Right atrium auricular region (tissue), 2 donors: ENCODE measurements at regions not wholly inside any gene's neighbourhood (a gene's known extent, or its start where the extent isn't known, plus 50 kb on each side); places are given as distances from the start of the nearest gene placed in this dataset.

Experiments used
- DNase-seq: peaks from one replicate; pipeline ENCODE4 v3.0.0-alpha.2; 2019; ENCODE audit warnings: low spot score
- H3K27ac ChIP-seq, 2 donors: fragments of 200-600 bp; sonication (generic); 1 replicate in 1 of 2; 2 replicates in 1 of 2; pipeline ENCODE4 v1.5.1; 2016 to 2019
- H3K27me3 ChIP-seq, 2 donors: fragments of 200-600 bp; sonication (generic); one replicate each; pipeline versions ENCODE4 v1.5.1 to v1.6.0; 2017 to 2019
- H3K36me3 ChIP-seq: fragments of 200-600 bp; sonication (generic); one replicate; pipeline ENCODE4 v1.5.1; 2016
- H3K4me1 ChIP-seq, 2 donors: fragments of 200-600 bp; sonication (generic); one replicate each; pipeline versions ENCODE4 v1.5.1 to v1.6.0; 2017 to 2019
- H3K4me3 ChIP-seq, 2 donors: fragments of 200-600 bp; sonication (generic); 1 replicate in 1 of 2; 2 replicates in 1 of 2; pipeline ENCODE4 v1.5.1; 2017 to 2019; ENCODE audit warnings: mild to moderate bottlenecking in 1 of 2, moderate library complexity in 1 of 2
- H3K9me3 ChIP-seq, 2 donors: fragments of 200-600 bp; sonication (generic); one replicate each; pipeline ENCODE4 v1.5.1; 2019
- TF ChIP-seq, protein P1 (sequence below), 2 donors: fragments of 200-600 bp; sonication (generic); IDR thresholded peaks; one replicate each; pipeline ENCODE4 v1.5.1; 2019; ENCODE audit warnings: antibody characterized with exemption in 2 of 2

DNA sequence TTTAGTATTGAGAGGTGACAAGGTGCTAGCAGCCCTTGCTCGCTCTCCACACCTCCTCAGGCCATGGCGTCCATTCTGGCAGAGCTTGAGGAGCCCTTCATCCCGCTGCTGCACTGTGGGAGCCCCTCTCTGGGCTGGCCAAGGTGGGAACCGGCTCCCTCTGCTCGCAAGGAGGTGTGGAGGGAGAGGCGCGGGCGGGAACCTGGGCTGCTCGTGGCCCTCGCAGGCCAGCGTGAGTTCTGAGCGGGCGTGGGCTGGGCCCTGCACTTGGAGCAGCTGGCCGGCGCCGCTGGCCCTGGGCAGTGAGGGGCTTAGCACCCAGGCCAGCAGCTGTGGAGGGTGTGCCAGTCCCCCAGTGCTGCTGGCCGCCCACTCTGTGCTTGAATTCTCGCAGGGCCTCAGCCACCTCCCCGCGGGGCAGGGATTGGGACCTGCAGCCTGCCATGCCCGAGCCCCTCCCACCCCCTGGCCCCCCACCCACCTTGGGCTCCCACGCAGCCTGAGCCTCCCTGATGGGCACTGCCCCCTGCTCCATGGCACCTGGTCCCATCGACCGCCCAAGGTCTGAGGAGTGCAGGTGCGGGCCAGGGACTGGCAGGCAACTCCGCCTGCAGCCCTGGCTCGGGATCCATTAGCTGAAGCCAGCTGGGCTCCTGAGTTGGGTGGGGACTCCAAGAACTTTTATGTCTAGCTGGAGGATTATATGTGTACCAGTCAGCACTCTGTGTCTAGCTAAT, 785.2 kb downstream of the DIPK2A start:
- H3K27ac ChIP-seq, result no peak overlapping the region
- no peak for DNase-seq
- no peaks in the 10 kb centered on the region for H3K4me1 ChIP-seq
- no peaks in the 10 kb centered on the region for H3K9me3 ChIP-seq
- no peaks in the 10 kb centered on the region for H3K36me3 ChIP-seq
- TF ChIP-seq, protein P1, sequence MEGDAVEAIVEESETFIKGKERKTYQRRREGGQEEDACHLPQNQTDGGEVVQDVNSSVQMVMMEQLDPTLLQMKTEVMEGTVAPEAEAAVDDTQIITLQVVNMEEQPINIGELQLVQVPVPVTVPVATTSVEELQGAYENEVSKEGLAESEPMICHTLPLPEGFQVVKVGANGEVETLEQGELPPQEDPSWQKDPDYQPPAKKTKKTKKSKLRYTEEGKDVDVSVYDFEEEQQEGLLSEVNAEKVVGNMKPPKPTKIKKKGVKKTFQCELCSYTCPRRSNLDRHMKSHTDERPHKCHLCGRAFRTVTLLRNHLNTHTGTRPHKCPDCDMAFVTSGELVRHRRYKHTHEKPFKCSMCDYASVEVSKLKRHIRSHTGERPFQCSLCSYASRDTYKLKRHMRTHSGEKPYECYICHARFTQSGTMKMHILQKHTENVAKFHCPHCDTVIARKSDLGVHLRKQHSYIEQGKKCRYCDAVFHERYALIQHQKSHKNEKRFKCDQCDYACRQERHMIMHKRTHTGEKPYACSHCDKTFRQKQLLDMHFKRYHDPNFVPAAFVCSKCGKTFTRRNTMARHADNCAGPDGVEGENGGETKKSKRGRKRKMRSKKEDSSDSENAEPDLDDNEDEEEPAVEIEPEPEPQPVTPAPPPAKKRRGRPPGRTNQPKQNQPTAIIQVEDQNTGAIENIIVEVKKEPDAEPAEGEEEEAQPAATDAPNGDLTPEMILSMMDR (IDR thresholded peaks at IDR 0.05), result no peak
- H3K27me3 ChIP-seq, result no peaks in the 10 kb centered on the region
- no peak overlapping the region for H3K4me3 ChIP-seq

DNA sequence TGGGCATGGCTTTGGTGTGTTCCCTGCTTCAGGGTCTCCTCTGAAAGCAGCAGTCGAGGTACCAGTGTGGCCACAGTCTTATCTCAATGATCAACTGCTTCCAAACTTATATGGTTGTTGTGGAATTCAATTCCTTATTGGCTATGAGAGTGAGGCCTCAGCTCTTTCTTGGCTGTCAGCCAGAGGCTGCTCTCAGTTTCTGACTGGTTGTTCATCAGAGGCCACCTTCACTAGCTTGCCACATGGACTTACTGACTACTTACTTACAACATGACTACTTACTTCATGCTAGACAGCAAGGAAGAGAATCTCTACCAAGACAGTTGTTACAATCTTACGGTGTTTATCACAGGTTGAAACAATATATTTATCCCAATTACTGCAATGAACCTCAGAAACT, 789.2 kb downstream of the DIPK2A start:
- TF ChIP-seq, protein P1 (IDR thresholded peaks at IDR 0.05), result no peak

DNA sequence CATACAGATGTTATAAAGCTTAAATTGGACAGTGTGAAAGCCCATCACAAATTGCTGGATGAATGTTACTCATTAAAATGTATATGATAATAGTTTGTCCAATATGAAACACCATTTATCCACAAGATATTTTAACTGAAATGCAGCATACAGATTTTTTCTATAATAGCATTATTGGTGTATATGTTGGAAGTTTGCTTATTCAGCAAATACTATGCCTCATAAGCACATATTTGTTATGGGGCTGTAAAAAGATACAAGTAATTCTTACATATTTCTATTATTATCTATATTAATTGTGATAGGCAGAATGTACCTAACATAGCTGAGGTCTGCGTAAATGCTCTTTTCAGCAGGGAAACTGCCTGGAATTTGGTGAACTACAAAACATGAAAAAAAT, 790.5 kb downstream of the DIPK2A start:
- Histone ChIP-seq H3K4me3 (no peak overlapping the region), H3K4me1 (no peaks in the 10 kb centered on the region), H3K36me3 (no peaks in the 10 kb centered on the region), H3K27me3 (no peaks in the 10 kb centered on the region), H3K9me3 (no peaks in the 10 kb centered on the region), H3K27ac (no peak overlapping the region)
- no peak for DNase-seq
- TF ChIP-seq, protein P1 (IDR thresholded peaks at IDR 0.05), result no peak

More for the DNA sequence above, 789.2 kb downstream of the DIPK2A start:
- DNase-seq, result no peak
- Histone ChIP-seq H3K27ac (no peak overlapping the region), H3K36me3 (no peaks in the 10 kb centered on the region), H3K27me3 (no peaks in the 10 kb centered on the region), H3K4me1 (no peaks in the 10 kb centered on the region), H3K4me3 (no peak overlapping the region), H3K9me3 (no peaks in the 10 kb centered on the region)

DNA sequence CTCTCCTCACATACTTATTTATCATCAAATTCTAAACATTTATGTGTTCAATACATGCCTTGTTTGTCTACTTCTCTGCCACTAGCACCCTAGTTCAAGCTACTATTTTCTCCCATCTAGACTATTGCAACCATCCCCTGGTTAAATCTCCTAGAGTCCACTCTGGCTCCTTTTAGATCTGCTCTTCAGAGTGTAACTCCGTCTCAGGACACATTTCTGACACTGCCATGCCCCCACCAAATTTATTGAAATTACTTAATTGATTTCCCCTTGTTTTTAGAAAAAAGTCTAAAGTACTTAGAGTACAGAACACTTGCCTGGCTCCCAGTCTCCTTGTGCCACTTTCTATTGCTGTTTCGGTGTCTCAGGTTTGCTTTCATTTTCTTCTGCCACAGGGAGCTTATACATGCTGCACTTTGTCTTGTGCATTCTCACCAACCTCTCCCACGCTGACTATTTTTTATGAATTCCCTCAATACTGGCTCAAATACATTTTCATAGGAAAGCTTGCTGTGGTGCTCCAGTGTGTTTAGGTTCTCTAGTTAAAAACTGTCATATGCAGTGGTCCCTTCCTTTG, 792.3 kb downstream of the DIPK2A start:
- H3K27ac ChIP-seq, result no peak overlapping the region
- no peak overlapping the region for H3K4me3 ChIP-seq
- no peaks in the 10 kb centered on the region for H3K36me3 ChIP-seq
- no peaks in the 10 kb centered on the region for H3K9me3 ChIP-seq
- no peak for DNase-seq
- no peaks in the 10 kb centered on the region for H3K27me3 ChIP-seq
- TF ChIP-seq, protein P1 (IDR thresholded peaks at IDR 0.05), result no peak
- H3K4me1 ChIP-seq, result no peaks in the 10 kb centered on the region

DNA sequence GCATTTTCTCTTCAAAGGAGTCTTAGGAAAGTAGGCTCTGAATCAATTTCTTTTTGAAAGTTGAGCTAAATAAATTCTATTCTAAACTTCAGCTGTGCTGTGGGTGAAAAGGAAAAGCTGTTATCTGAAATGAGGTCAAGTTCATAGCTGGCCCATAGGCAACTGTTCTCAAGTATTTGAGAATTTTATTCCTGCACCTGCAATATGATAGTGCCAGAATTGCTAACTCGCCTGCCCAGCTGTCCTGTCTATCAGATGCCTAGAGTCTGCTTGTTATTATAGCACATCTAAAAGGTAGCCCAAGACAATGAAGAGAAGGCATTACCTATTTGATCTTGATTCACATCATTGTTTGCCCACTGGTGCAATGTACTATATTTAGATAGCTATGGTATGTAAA, 798.7 kb downstream of the DIPK2A start:
- TF ChIP-seq, protein P1 (IDR thresholded peaks at IDR 0.05), result no peak
- Histone ChIP-seq H3K27ac (no peak overlapping the region), H3K4me1 (no peaks in the 10 kb centered on the region), H3K36me3 (no peaks in the 10 kb centered on the region), H3K4me3 (no peak overlapping the region), H3K9me3 (no peaks in the 10 kb centered on the region), H3K27me3 (no peaks in the 10 kb centered on the region)
- DNase-seq, result no peak
